Fibroblast of mammary gland (primary cell): ENCODE measurements at regions not wholly inside any gene's neighbourhood (a gene's known extent, or its start where the extent isn't known, plus 50 kb on each side); places are given as distances from the start of the nearest gene placed in this dataset.

ENCODE experiments used
- DNase-seq: peaks from one replicate; pipeline ENCODE4 v3.0.0-alpha.2; 2010; ENCODE audit warnings: low read depth
- H3K4me3 ChIP-seq: 2 replicates; pipeline ENCODE4 v1.5.1; 2011; ENCODE audit warnings: low read depth, mild to moderate bottlenecking, low read length, moderate library complexity; ENCODE audit not compliant: control insufficient read depth
- TF ChIP-seq, protein P1 (sequence below): conservative IDR thresholded peaks from 2 replicates; pipeline ENCODE4 v1.5.1; 2011; ENCODE audit warnings: low read depth, low read length, inconsistent platforms; ENCODE audit not compliant: control insufficient read depth, insufficient read depth

DNA sequence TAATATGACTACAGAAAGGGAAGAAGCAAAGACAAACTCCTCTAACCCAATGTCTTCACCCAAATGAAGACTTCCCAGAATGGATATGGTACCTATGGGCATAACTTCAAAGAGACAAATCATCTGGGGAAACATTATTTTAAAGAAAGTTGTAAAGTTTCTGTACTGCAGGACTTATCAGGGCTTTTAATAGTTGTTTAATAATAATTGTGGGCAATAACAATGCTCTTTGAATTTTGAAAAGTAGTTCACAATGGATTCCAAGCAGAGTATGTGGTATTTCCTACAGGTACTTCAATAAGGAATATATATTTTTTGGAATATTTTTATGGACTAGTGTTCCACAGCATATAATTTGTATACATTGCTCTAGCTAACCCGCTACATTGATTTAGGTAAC, 503.1 kb downstream of the MCTP2 start:
- DNase-seq: no peak
- no peak overlapping the region for H3K4me3 ChIP-seq
- TF ChIP-seq, protein P1, sequence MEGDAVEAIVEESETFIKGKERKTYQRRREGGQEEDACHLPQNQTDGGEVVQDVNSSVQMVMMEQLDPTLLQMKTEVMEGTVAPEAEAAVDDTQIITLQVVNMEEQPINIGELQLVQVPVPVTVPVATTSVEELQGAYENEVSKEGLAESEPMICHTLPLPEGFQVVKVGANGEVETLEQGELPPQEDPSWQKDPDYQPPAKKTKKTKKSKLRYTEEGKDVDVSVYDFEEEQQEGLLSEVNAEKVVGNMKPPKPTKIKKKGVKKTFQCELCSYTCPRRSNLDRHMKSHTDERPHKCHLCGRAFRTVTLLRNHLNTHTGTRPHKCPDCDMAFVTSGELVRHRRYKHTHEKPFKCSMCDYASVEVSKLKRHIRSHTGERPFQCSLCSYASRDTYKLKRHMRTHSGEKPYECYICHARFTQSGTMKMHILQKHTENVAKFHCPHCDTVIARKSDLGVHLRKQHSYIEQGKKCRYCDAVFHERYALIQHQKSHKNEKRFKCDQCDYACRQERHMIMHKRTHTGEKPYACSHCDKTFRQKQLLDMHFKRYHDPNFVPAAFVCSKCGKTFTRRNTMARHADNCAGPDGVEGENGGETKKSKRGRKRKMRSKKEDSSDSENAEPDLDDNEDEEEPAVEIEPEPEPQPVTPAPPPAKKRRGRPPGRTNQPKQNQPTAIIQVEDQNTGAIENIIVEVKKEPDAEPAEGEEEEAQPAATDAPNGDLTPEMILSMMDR: no peak

DNA sequence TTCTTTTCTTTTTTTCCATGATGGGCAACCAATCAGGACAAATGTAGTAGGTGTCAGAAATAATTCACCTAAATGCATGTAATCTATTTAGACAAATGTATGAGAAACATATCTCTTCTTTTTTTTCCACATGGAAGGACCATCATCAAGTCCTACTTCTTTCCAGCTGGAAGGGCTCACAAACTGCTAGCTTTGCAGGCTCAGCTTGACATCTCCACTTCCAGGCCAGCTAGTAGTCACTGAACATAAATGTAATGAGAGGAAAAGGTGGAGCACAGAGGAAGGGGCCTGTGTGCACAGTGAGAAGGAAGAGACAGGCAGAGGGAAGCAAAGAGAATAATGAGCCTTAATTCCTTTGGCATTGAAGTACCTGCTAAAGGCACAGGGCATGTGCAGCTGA, 504.9 kb downstream of the MCTP2 start:
- no peak for DNase-seq
- TF ChIP-seq, protein P1: no peak
- H3K4me3 ChIP-seq: no peak overlapping the region

DNA sequence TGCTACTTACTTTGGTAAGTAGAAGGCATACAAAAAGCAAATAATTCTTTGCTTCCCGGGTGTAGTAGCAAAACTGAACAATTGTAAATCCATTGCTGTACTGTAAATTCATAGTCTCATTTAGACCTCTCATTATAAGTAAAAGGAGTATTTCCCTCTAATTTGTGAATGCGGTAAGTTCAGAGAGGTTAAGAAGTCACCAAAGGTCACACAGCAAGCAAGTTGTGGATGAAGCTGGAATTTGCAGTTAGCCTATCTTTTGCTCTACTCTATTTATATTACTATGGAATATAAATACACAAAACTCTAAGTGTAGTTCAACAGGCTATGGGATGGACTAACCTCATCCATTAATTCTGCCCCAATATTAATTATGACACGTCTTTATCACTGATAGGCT, 508.3 kb downstream of the MCTP2 start:
- TF ChIP-seq, protein P1: no peak
- DNase-seq: no peak
- no peak overlapping the region for H3K4me3 ChIP-seq

DNA sequence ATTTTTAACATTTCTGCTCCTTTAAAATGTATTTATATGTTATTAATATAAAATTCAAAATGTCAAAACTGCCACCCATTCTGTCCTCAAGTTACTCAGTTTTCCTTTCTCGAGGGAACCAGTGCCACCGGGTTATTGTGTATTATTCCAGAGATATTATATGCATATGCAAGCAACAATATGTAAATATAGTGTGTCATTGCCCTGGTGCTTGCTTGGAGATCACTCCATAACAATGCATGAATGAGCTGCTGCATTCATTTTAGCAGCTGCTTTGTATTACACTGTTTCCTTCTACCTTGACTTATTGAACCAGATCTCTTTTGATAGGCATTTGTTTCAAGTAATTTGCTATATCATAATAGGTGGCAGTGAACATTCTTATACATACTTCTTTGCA, 509.1 kb downstream of the MCTP2 start:
- TF ChIP-seq, protein P1: no peak
- no peak for DNase-seq
- H3K4me3 ChIP-seq: no peak overlapping the region

DNA sequence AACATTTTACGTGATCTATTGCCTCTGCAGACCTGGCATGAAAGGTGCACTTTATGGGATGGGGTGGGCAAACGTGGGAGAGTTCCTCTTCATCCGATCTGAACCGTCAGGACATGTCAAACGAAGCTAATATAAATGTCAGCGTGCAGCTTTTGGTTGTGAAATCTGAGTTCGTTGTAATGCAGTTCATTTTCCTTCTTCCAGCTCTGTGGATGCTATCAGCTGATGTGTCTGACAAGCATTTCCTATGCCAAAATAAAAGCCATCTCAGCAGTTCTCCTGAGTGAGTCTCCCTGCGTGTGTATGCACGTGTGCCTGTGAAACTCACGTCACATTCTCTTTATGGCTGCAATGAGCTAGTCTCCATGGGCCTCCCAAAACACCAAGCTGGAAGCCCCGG, 512.3 kb downstream of the MCTP2 start:
- TF ChIP-seq, protein P1: no peak
- no peak for DNase-seq
- H3K4me3 ChIP-seq: no peak overlapping the region

DNA sequence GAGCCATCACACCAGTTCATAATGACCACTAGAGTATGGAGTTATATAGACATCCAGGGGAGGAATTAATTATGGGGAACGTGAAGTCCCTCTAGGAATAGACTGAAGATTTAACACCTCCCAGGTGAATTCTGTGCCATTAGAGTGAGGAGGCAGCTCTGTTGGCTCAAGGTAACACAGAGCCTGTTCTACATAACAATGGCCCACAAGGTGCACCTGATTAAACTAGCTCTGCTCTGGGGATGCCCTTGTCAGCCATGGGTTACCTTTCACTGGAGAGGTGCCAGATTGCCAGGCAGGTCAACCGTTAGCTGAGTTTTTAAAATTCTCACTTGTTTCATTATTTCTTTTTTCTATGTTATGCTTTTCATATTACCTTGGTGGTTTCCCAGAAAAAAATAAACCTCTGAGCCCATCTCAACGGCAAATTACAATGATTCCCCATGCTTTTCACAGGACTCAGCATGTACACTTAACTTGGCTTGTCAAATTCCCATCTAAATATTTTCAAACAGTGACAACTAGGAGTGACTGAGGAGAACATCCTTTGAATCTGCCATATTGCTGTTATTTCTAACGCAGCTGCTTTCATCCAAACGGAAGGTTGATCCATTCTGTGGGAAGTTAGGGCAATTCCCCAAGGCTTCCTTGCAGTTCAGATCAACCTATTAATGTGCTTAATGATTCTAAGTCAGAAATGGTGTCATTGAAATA, 512.9 kb downstream of the MCTP2 start:
- TF ChIP-seq, protein P1: no peak
- DNase-seq: no peak

DNA sequence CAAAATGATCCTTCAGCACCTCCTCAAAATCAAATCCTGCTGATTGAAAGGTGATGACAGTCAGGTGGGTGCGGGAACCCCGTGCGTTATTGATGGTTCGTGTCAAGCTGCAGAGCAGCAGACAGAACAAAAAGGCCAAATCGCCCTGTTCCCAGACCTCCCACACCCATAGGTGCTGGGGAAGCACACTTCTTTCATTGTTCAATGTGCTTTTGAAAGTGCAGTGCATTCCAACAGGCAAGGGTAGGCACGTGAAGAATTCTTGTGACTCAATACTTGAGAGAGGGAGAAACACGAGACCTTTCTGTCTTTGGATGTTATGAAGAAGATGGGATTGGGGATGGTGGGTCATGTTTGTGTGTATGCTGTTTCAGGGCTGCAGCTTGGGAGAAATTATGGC, 514.0 kb downstream of the MCTP2 start:
- no peak for DNase-seq
- no peak overlapping the region for H3K4me3 ChIP-seq
- TF ChIP-seq, protein P1: no peak

More for the DNA sequence above, 512.9 kb downstream of the MCTP2 start:
- H3K4me3 ChIP-seq: no peak overlapping the region
